22Rv1 (cell line): ENCODE measurements at regions not wholly inside any gene's neighbourhood (a gene's known extent, or its start where the extent isn't known, plus 50 kb on each side); places are given as distances from the start of the nearest gene placed in this dataset.

ENCODE experiments used
- CTCF ChIP-seq: fragments of 450-650 bp; IDR thresholded peaks from 2 replicates; pipeline ENCODE4 v1.5.1; 2017; ENCODE audit warnings: mild to moderate bottlenecking
- ZFX ChIP-seq: fragments of 450-650 bp; IDR thresholded peaks from 2 replicates; pipeline ENCODE4 v1.6.1; 2017; ENCODE audit warnings: antibody characterized with exemption, borderline replicate concordance

DNA sequence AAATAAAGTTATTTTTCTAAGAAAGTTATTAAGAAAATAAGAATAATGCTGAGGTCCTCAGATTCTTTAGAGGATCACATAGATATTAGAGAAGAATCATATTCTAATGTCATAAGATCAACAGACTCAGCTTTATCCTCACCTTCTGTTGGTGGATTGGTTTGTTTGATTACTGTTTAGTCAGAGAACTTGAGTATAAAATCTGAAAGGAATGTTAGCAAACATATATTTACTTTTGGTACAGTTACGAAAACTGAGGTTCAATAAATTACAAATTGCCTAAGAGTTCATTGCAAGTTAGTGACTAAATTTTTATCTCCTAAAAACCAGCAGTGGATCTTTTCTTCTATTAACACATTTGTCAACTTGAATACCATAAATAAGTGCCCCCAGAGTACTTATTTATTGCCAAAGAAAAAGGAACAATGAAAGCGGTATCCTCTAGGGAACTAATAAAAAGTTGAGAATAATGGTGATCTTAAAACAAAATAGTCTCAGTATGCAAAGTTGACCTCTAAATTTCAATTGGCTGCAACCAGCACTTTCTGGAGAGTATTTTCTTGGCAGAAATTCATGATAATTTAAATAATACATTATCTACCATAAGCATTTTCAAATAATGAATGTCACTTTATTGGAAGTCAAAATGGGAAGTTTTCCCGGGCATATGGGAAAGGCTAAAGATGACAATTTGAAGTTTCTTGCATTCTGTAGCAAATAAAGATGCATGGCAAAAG lies 296.8 kb downstream of the OTOL1 start:
- TF ChIP-seq CTCF: no peak
- no peak for TF ChIP-seq ZFX
